K562 (cell line): ENCODE measurements at regions not wholly inside any gene's neighbourhood (a gene's known extent, or its start where the extent isn't known, plus 50 kb on each side); places are given as distances from the start of the nearest gene placed in this dataset.

Experiments used
- ATAC-seq: fragments of 200-7000 bp; cut with Tn5 transposase; 3 replicates; pipeline ENCODE4 v1.9.1; 2020; ENCODE audit warnings: moderate library complexity
- BruUV-seq: library from RNA; stranded (reverse); fragments of 400-500 nt; replicated peaks from 2 replicates; lab custom pipeline; 2021; lab: Mats Ljungman, UMichigan
- CTCF ChIA-PET: fragments of 300-600 bp; formaldehyde crosslinking; extraction: SDS; loops from one replicate; lab custom pipeline; 2021; ENCODE audit warnings: low intra/inter-chr PET ratio; lab: Yijun Ruan, JAX
- POLR2A ChIA-PET: fragments of 300-600, 350-650 bp; sonication (Branson Sonifier 250); formaldehyde crosslinking; extraction: SDS; loops from one replicate; lab custom pipeline; 2021; ENCODE audit warnings: antibody characterized with exemption, inconsistent platforms; lab: Yijun Ruan, JAX
- DNase-seq, 4 experiments: peaks; one replicate each; pipeline versions ENCODE4 v3.0.0 to v3.0.0-alpha.2; 2011 to 2018; ENCODE audit warnings: low spot score in 3 of 4, mixed read lengths in 3 of 4; ENCODE audit errors: extremely low read depth in 1 of 4
- FAIRE-seq: peaks from 2 replicates; lab custom pipeline; 2011; peaks lifted over from hg19 to GRCh38; lab: Jason Lieb, UNC
- H2AFZ ChIP-seq: 2 replicates; pipeline ENCODE4 v1.6.0; 2011; ENCODE audit warnings: low read depth, low read length, control low read depth, inconsistent platforms
- H3K27ac ChIP-seq: fragments of 200-600 bp; 3 replicates; pipeline ENCODE4 v1.8.0; 2011; ENCODE audit warnings: low read depth, mild to moderate bottlenecking, control low read depth, inconsistent platforms, low read length, moderate library complexity, mixed read lengths; ENCODE audit errors: extremely low read depth
- H3K27me3 ChIP-seq, 2 experiments: fragments of 300-600 bp in 1 of 2; 2 replicates in 1 of 2; 3 replicates in 1 of 2; pipeline versions ENCODE4 v1.6.0 to v1.8.0; 2011; ENCODE audit warnings: inconsistent platforms in 2 of 2, low read length in 2 of 2, mild to moderate bottlenecking in 1 of 2, mixed read lengths in 1 of 2, moderate library complexity in 1 of 2; ENCODE audit not compliant: control insufficient read depth in 2 of 2, insufficient read depth in 2 of 2
- H3K36me3 ChIP-seq: fragments of 300-600 bp; 3 replicates; pipeline ENCODE4 v1.8.0; 2011; ENCODE audit warnings: mild to moderate bottlenecking, low read length, inconsistent platforms; ENCODE audit not compliant: control insufficient read depth, insufficient read depth
- H3K4me1 ChIP-seq, 2 experiments: fragments of 200-600 bp in 1 of 2; replicated peaks in 1 of 2; 2 replicates in 1 of 2; 3 replicates in 1 of 2; pipeline versions ENCODE4 v1.5.1 to v1.8.0; 2011; ENCODE audit warnings: inconsistent platforms in 2 of 2, low read length in 2 of 2, mild to moderate bottlenecking in 1 of 2, mixed read lengths in 1 of 2, moderate library complexity in 1 of 2; ENCODE audit not compliant: control insufficient read depth in 2 of 2, insufficient read depth in 2 of 2
- H3K4me2 ChIP-seq: 2 replicates; pipeline ENCODE4 v1.6.1; 2011; ENCODE audit warnings: low read length, control low read depth, inconsistent platforms, mixed read lengths; ENCODE audit not compliant: insufficient read depth
- H3K4me3 ChIP-seq: fragments of 200-600 bp; sonication (generic), shearing (Covaris generic); 2 replicates; pipeline ENCODE4 v1.5.1; 2016; ENCODE audit warnings: control low read depth, inconsistent platforms
- H3K79me2 ChIP-seq: fragments of 200-600 bp; 3 replicates; pipeline ENCODE4 v1.8.0; 2011; ENCODE audit warnings: low read length, inconsistent platforms; ENCODE audit not compliant: control insufficient read depth, insufficient read depth
- H3K9ac ChIP-seq, 2 experiments: 2 replicates each; pipeline versions ENCODE4 v1.6.0 to v1.6.1; 2011; ENCODE audit warnings: low read depth in 2 of 2, low read length in 2 of 2, control low read depth in 1 of 2, inconsistent platforms in 1 of 2, mild to moderate bottlenecking in 1 of 2, mixed read lengths in 1 of 2; ENCODE audit not compliant: insufficient read depth in 1 of 2
- H3K9me1 ChIP-seq: one replicate; pipeline ENCODE4 v1.6.0; 2011; ENCODE audit warnings: inconsistent platforms, mild to moderate bottlenecking, low read length, moderate library complexity; ENCODE audit not compliant: control insufficient read depth, insufficient read depth
- H3K9me3 ChIP-seq: replicated peaks from 2 replicates; pipeline ENCODE4 v1.5.1; 2011; ENCODE audit warnings: low read depth, low read length, inconsistent platforms; ENCODE audit not compliant: control insufficient read depth, insufficient read depth
- H4K20me1 ChIP-seq: replicated peaks from 2 replicates; pipeline ENCODE4 v1.6.1; 2011; ENCODE audit warnings: low read length, inconsistent platforms, mixed read lengths; ENCODE audit not compliant: control insufficient read depth, insufficient read depth
- BCLAF1 ChIP-seq, 2 experiments: fragments of 450-650 bp in 1 of 2; IDR thresholded peaks; 2 replicates each; pipeline ENCODE4 v1.6.1; 2011 to 2017; ENCODE audit warnings: low read depth in 2 of 2, antibody characterized with exemption in 1 of 2, borderline replicate concordance in 1 of 2, low read length in 1 of 2, mild to moderate bottlenecking in 1 of 2, mixed read lengths in 1 of 2; ENCODE audit not compliant: control insufficient read depth in 1 of 2
- C11orf30 ChIP-seq: fragments of 450-650 bp; IDR thresholded peaks from 2 replicates; pipeline ENCODE4 v1.6.1; 2016; ENCODE audit warnings: low read depth, mild to moderate bottlenecking
- DPF2 ChIP-seq: fragments of 450-650 bp; IDR thresholded peaks from 2 replicates; pipeline ENCODE4 v1.6.1; 2016
- ELF1 ChIP-seq: fragments of 200-800 bp; sonication (Bioruptor generic); IDR thresholded peaks from 2 replicates; pipeline ENCODE4 v1.6.1; 2016; ENCODE audit warnings: missing genetic modification characterization, missing compliant biosample characterization
- IRF1 ChIP-seq: sonication (generic); formaldehyde crosslinking; IDR thresholded peaks from 2 replicates; pipeline ENCODE4 v1.8.0; 2022; ENCODE audit warnings: missing genetic modification reagents, mild to moderate bottlenecking, borderline replicate concordance
- KDM4B ChIP-seq, 2 experiments: fragments of 450-650 bp in 1 of 2; sonication (generic) in 1 of 2; IDR thresholded peaks; 2 replicates each; pipeline ENCODE4 v1.6.1; 2016 to 2017; ENCODE audit warnings: borderline replicate concordance in 2 of 2, antibody characterized with exemption in 1 of 2, low read depth in 1 of 2, mild to moderate bottlenecking in 1 of 2
- MAFG ChIP-seq: fragments of 450-650 bp; conservative IDR thresholded peaks from 2 replicates; pipeline ENCODE4 v1.6.1; 2016; ENCODE audit warnings: missing genetic modification characterization, missing compliant biosample characterization
- MAFK ChIP-seq: IDR thresholded peaks from 2 replicates; pipeline ENCODE4 v1.6.1; 2011; ENCODE audit warnings: low read length, improper control_type of control experiment
- NFIX ChIP-seq: fragments of 250-450 bp; sonication (Bioruptor Pico); IDR thresholded peaks from 2 replicates; pipeline ENCODE4 v1.4.0; 2020; ENCODE audit warnings: low read depth, mild to moderate bottlenecking, moderate library complexity
- NR2C2 ChIP-seq, 2 experiments: fragments of 200-800 bp in 1 of 2; sonication (Bioruptor generic) in 1 of 2; sonication (generic) in 1 of 2; formaldehyde crosslinking in 1 of 2; IDR thresholded peaks; 2 replicates each; pipeline versions ENCODE4 v1.6.1 to v1.8.0; 2016 to 2022; ENCODE audit warnings: mild to moderate bottlenecking in 1 of 2, missing compliant biosample characterization in 1 of 2, missing genetic modification characterization in 1 of 2, missing genetic modification reagents in 1 of 2
- NR2F6 ChIP-seq: fragments of 450-650 bp; formaldehyde crosslinking; IDR thresholded peaks from 2 replicates; pipeline ENCODE4 v1.4.0; 2020; ENCODE audit warnings: mild to moderate bottlenecking
- OTX1 ChIP-seq: fragments of 450-650 bp; formaldehyde crosslinking; IDR thresholded peaks from 2 replicates; pipeline ENCODE4 v1.4.0; 2022; ENCODE audit warnings: mild to moderate bottlenecking
- POLR2B ChIP-seq: fragments of 450-650 bp; IDR thresholded peaks from 2 replicates; pipeline ENCODE4 v1.6.1; 2018; ENCODE audit warnings: low read depth; ENCODE audit not compliant: partially characterized antibody
- SAP30 ChIP-seq: fragments of 200-600 bp; sonication (generic); IDR thresholded peaks from 2 replicates; pipeline ENCODE4 v1.6.1; 2012; ENCODE audit warnings: borderline replicate concordance, low read depth, mild to moderate bottlenecking, moderate library complexity, low read length, control low read depth, inconsistent platforms; ENCODE audit not compliant: insufficient read depth, poor library complexity, severe bottlenecking
- SIRT6 ChIP-seq: IDR thresholded peaks from one replicate; pipeline ENCODE4 v1.6.1; 2012; ENCODE audit warnings: low read depth, mild to moderate bottlenecking, control low read depth, inconsistent platforms, low read length, moderate library complexity
- SP2 ChIP-seq: IDR thresholded peaks from 2 replicates; pipeline ENCODE4 v1.6.1; 2011; ENCODE audit warnings: mild to moderate bottlenecking, low read depth, low read length, moderate library complexity; ENCODE audit not compliant: poor library complexity, severe bottlenecking; ENCODE audit errors: extremely low read depth
- SREBF1 ChIP-seq: fragments of 150-350 bp; IDR thresholded peaks from 2 replicates; pipeline ENCODE4 v1.6.1; 2014; ENCODE audit warnings: antibody characterized with exemption, low read depth, low read length, borderline replicate concordance
- TEAD4 ChIP-seq, 2 experiments: sonication (generic) in 1 of 2; formaldehyde crosslinking in 1 of 2; IDR thresholded peaks; 2 replicates each; pipeline versions ENCODE4 v1.6.1 to v1.8.0; 2012 to 2022; ENCODE audit warnings: borderline replicate concordance in 1 of 2, inconsistent platforms in 1 of 2, low read length in 1 of 2, mild to moderate bottlenecking in 1 of 2, missing genetic modification reagents in 1 of 2
- ZNF3 ChIP-seq: fragments of 250-450 bp; sonication (Bioruptor Pico); IDR thresholded peaks from 2 replicates; pipeline ENCODE4 v1.5.0; 2021; ENCODE audit warnings: mild to moderate bottlenecking, moderate library complexity
- ZNF780A ChIP-seq: fragments of 250-450 bp; sonication (Bioruptor Pico); IDR thresholded peaks from 2 replicates; pipeline ENCODE4 v1.5.0; 2021; ENCODE audit warnings: mild to moderate bottlenecking
- WGBS: fragments of 100-300 bp; shearing (Covaris generic); methylation state at CpG from one replicate; pipeline ENCODE4 v1.1.6; 2016; ENCODE audit warnings: low coverage, mixed read lengths; ENCODE audit not compliant: insufficient coverage; ENCODE audit errors: missing lambda C conversion rate; 5-methylcytosine and 5-hydroxymethylcytosine counted together
- in situ Hi-C: fragments of 300-500 bp; cut with MboI; formaldehyde crosslinking; loops from 4 replicates; pipeline ENCODE4 v1.15.0; 2018; ENCODE audit warnings: inconsistent platforms, mixed read lengths
- intact Hi-C: fragments of 100-400 bp; cut with micrococcal nuclease; formaldehyde crosslinking; loops from 2 replicates; pipeline ENCODE4 v1.14.2; 2022

- Histone ChIP-seq H3K79me2 (no peaks in the 10 kb centered on the region), H3K9ac (no peak overlapping the region), H3K36me3 (no peaks in the 10 kb centered on the region), H3K9me1 (no peaks in the 10 kb centered on the region), H3K27ac (no peak overlapping the region), H3K4me1 (no peaks in the 10 kb centered on the region), H3K4me2 (no peak overlapping the region), H2AFZ (no peak overlapping the region), H3K27me3 (no peaks in the 10 kb centered on the region), H3K9me3 (no peaks in the 10 kb centered on the region), H4K20me1 (no peaks in the 10 kb centered on the region), H3K4me3 (no peak overlapping the region)
- DNase-seq (no peak), FAIRE-seq (no peak), ATAC-seq (no peak)
- intact Hi-C loops (no loop called here), in situ Hi-C loops (no loop called here)
- ChIA-PET CTCF (no interaction called here), POLR2A (no interaction called here)
- no TSS peak for BruUV-seq
- 15% methylated on average over 2 of the region's 2 CpGs for WGBS
- peak; percentile 72 for TF ChIP-seq MAFK
- no peak for TF ChIP-seq NFIX (CRISPR knock-in tag)
- no peak for TF ChIP-seq NR2C2 (CRISPR knock-in tag; IDR thresholded peaks at IDR 0.05)
- no peak for TF ChIP-seq NR2C2 (tag; IDR thresholded peaks at IDR 0.05)
- TF ChIP-seq NR2F6 (CRISPR knock-in tag): no peak
- TF ChIP-seq C11orf30: peak; percentile 84
- no peak for TF ChIP-seq ZNF780A (CRISPR knock-in tag)
- peak; percentile 84 for TF ChIP-seq MAFG (tag)
- no peak for TF ChIP-seq OTX1
- no peak for TF ChIP-seq SREBF1
- TF ChIP-seq DPF2: no peak
- TF ChIP-seq IRF1 (CRISPR knock-in tag): no peak
- no peak for TF ChIP-seq SIRT6
- TF ChIP-seq KDM4B (IDR thresholded peaks at IDR 0.05; ENCODE audit: borderline replicate concordance in 2 of 2, low read depth in 1 of 2): no peak
- no peak for TF ChIP-seq SP2
- TF ChIP-seq ZNF3 (CRISPR knock-in tag): no peak
- TF ChIP-seq SAP30: no peak
- no peak for TF ChIP-seq BCLAF1 (IDR thresholded peaks at IDR 0.05; ENCODE audit: borderline replicate concordance in 1 of 2, control insufficient read depth in 1 of 2, low read depth in 2 of 2, low read length in 1 of 2)
- no peak for TF ChIP-seq TEAD4 (IDR thresholded peaks at IDR 0.05; ENCODE audit: low read length)
- no peak for TF ChIP-seq TEAD4 (CRISPR knock-in tag; IDR thresholded peaks at IDR 0.05; ENCODE audit: borderline replicate concordance)
- TF ChIP-seq ELF1 (tag): no peak
- no peak for TF ChIP-seq POLR2B
These were observed 213.2 kb upstream of the NEBL start for GRCh38 chr10:21110358-21110757.
